IMR-90 (cell line): ENCODE measurements at regions not wholly inside any gene's neighbourhood (a gene's known extent, or its start where the extent isn't known, plus 50 kb on each side); places are given as distances from the start of the nearest gene placed in this dataset.
A peak's percentile ranks its signal among the peaks of the same experiment; 100 is the strongest.

Experiments used
- ATAC-seq: fragments of 200-7000 bp; cut with Tn5 transposase; 2 replicates; pipeline ENCODE4 v1.9.1; 2020; ENCODE audit warnings: low read depth, mild to moderate bottlenecking, moderate library complexity
- BruUV-seq: library from RNA; stranded (reverse); fragments of 400-500 nt; replicated peaks from 2 replicates; lab custom pipeline; 2021; lab: Mats Ljungman, UMichigan
- CTCF ChIA-PET: fragments of 300-600 bp; formaldehyde crosslinking; extraction: SDS; loops from one replicate; lab custom pipeline; 2021; ENCODE audit warnings: antibody characterized with exemption; lab: Yijun Ruan, JAX
- POLR2A ChIA-PET: fragments of 300-600 bp; sonication (Branson Sonifier 250); formaldehyde crosslinking; loops from one replicate; lab custom pipeline; 2022; ENCODE audit warnings: antibody characterized with exemption; ENCODE audit not compliant: unreplicated experiment; lab: Charles Lee
- DNase-seq: peaks from one replicate; pipeline ENCODE4 v3.0.0; 2013
- H2AFZ ChIP-seq: replicated peaks from 2 replicates; pipeline ENCODE3; 2013; ENCODE audit warnings: low read length, mild to moderate bottlenecking; ENCODE audit not compliant: poor library complexity
- H2AK5ac ChIP-seq: 2 replicates; pipeline ENCODE4 v1.6.1; 2013; ENCODE audit warnings: low read depth, low read length, inconsistent platforms
- H2AK9ac ChIP-seq: replicated peaks from 2 replicates; pipeline ENCODE3; 2013; ENCODE audit warnings: mild to moderate bottlenecking, low read depth, low read length, moderate library complexity; ENCODE audit not compliant: poor library complexity
- H2BK120ac ChIP-seq: 2 replicates; pipeline ENCODE4 v1.6.1; 2013; ENCODE audit warnings: low read depth, low read length, inconsistent platforms
- H2BK15ac ChIP-seq: 3 replicates; pipeline ENCODE4 v1.6.1; 2013; ENCODE audit warnings: low read depth, low read length, inconsistent platforms
- H2BK20ac ChIP-seq: 2 replicates; pipeline ENCODE4 v1.6.1; 2013; ENCODE audit warnings: low read depth, mild to moderate bottlenecking, inconsistent platforms, low read length, moderate library complexity
- H2BK5ac ChIP-seq: 2 replicates; pipeline ENCODE4 v1.6.1; 2013; ENCODE audit warnings: mild to moderate bottlenecking, low read depth, low read length, inconsistent platforms; ENCODE audit not compliant: poor library complexity, severe bottlenecking
- H3K14ac ChIP-seq: replicated peaks from 2 replicates; pipeline ENCODE4 v1.6.1; 2013; ENCODE audit warnings: low read depth, low read length, inconsistent platforms
- H3K18ac ChIP-seq: 2 replicates; pipeline ENCODE4 v1.6.1; 2013; ENCODE audit warnings: low read depth, low read length, control low read depth
- H3K23ac ChIP-seq: 2 replicates; pipeline ENCODE4 v1.6.1; 2013; ENCODE audit warnings: low read depth, low read length, inconsistent platforms
- H3K27ac ChIP-seq: 2 replicates; pipeline ENCODE4 v1.5.1; 2013; ENCODE audit warnings: mild to moderate bottlenecking, control low read depth, low read length; ENCODE audit not compliant: insufficient read depth
- H3K27me3 ChIP-seq: 2 replicates; pipeline ENCODE4 v1.6.1; 2013; ENCODE audit warnings: low read length; ENCODE audit not compliant: control insufficient read depth, insufficient read depth
- H3K36me3 ChIP-seq: 2 replicates; pipeline ENCODE4 v1.6.1; 2013; ENCODE audit warnings: low read length, mixed read lengths; ENCODE audit not compliant: control insufficient read depth, insufficient read depth
- H3K4ac ChIP-seq: 2 replicates; pipeline ENCODE4 v1.6.1; 2013; ENCODE audit warnings: low read depth, low read length, inconsistent platforms
- H3K4me1 ChIP-seq: 2 replicates; pipeline ENCODE4 v1.6.1; 2013; ENCODE audit warnings: low read length, mixed read lengths; ENCODE audit not compliant: control insufficient read depth, insufficient read depth
- H3K4me2 ChIP-seq: 2 replicates; pipeline ENCODE4 v1.6.1; 2013; ENCODE audit warnings: low read depth, mild to moderate bottlenecking, control low read depth, low read length, moderate library complexity
- H3K4me3 ChIP-seq: 2 replicates; pipeline ENCODE4 v1.5.1; 2013; ENCODE audit warnings: low read depth, mild to moderate bottlenecking, control low read depth, low read length, moderate library complexity; ENCODE audit not compliant: insufficient read depth
- H3K56ac ChIP-seq: 2 replicates; pipeline ENCODE4 v1.6.1; 2013; ENCODE audit warnings: low read length, inconsistent platforms; ENCODE audit not compliant: insufficient read depth; ENCODE audit errors: extremely low read depth
- H3K79me1 ChIP-seq, 2 experiments: 2 replicates each; pipeline ENCODE4 v1.6.1; 2013; ENCODE audit warnings: low read length in 2 of 2, inconsistent platforms in 1 of 2, low read depth in 1 of 2
- H3K9ac ChIP-seq: 2 replicates; pipeline ENCODE4 v1.6.1; 2013; ENCODE audit warnings: low read depth, low read length, control low read depth
- H3K9me1 ChIP-seq: 2 replicates; pipeline ENCODE4 v1.6.1; 2013; ENCODE audit warnings: low read length, inconsistent platforms; ENCODE audit not compliant: insufficient read depth
- H3K9me3 ChIP-seq: 2 replicates; pipeline ENCODE4 v1.6.1; 2013; ENCODE audit warnings: low read length; ENCODE audit not compliant: control insufficient read depth, insufficient read depth
- H4K20me1 ChIP-seq: 2 replicates; pipeline ENCODE4 v1.6.1; 2013; ENCODE audit warnings: low read length, inconsistent platforms; ENCODE audit not compliant: insufficient read depth
- H4K5ac ChIP-seq: 2 replicates; pipeline ENCODE4 v1.6.1; 2013; ENCODE audit warnings: mild to moderate bottlenecking, low read depth, low read length, control low read depth
- H4K8ac ChIP-seq, 2 experiments: 2 replicates each; pipeline ENCODE4 v1.6.1; 2013; ENCODE audit warnings: low read depth in 2 of 2, low read length in 2 of 2, control low read depth in 1 of 2, inconsistent platforms in 1 of 2
- H4K91ac ChIP-seq: 2 replicates; pipeline ENCODE4 v1.6.1; 2013; ENCODE audit warnings: low read depth, low read length, inconsistent platforms; ENCODE audit not compliant: insufficient read depth
- BHLHE40 ChIP-seq: fragments of 150-350 bp; IDR thresholded peaks from 2 replicates; pipeline ENCODE4 v1.6.1; 2016; ENCODE audit warnings: mild to moderate bottlenecking, low read depth, low read length
- CEBPB ChIP-seq: IDR thresholded peaks from 2 replicates; pipeline ENCODE4 v1.6.1; 2012; ENCODE audit warnings: low read depth, low read length, improper control_type of control experiment
- CHD1 ChIP-seq: IDR thresholded peaks from 2 replicates; pipeline ENCODE4 v1.6.1; 2012; ENCODE audit warnings: low read depth, low read length, improper control_type of control experiment
- ELK1 ChIP-seq: fragments of 150-350 bp; IDR thresholded peaks from 2 replicates; pipeline ENCODE4 v1.6.1; 2016; ENCODE audit warnings: low read depth, mild to moderate bottlenecking, low read length, moderate library complexity, borderline replicate concordance
- FOS ChIP-seq: fragments of 150-350 bp; IDR thresholded peaks from 2 replicates; pipeline ENCODE4 v1.6.1; 2016; ENCODE audit warnings: low read depth, low read length
- MAZ ChIP-seq: IDR thresholded peaks from 2 replicates; pipeline ENCODE4 v1.6.1; 2012; ENCODE audit warnings: low read depth, mild to moderate bottlenecking, low read length, improper control_type of control experiment, moderate library complexity, borderline replicate concordance
- MXI1 ChIP-seq: IDR thresholded peaks from 2 replicates; pipeline ENCODE4 v1.6.1; 2012; ENCODE audit warnings: low read depth, mild to moderate bottlenecking, low read length, moderate library complexity, borderline replicate concordance
- NFE2L2 ChIP-seq: fragments of 150-350 bp; IDR thresholded peaks from 2 replicates; pipeline ENCODE4 v1.6.1; 2016; ENCODE audit warnings: low read depth, mild to moderate bottlenecking, low read length
- POLR2A ChIP-seq: IDR thresholded peaks from 2 replicates; pipeline ENCODE4 v1.6.1; 2012; ENCODE audit warnings: mild to moderate bottlenecking, low read depth, low read length
- RAD21 ChIP-seq: IDR thresholded peaks from 2 replicates; pipeline ENCODE4 v1.6.1; 2012; ENCODE audit warnings: low read length, improper control_type of control experiment
- RCOR1 ChIP-seq: IDR thresholded peaks from 2 replicates; pipeline ENCODE4 v1.6.1; 2012; ENCODE audit warnings: mild to moderate bottlenecking, low read length, improper control_type of control experiment; ENCODE audit not compliant: insufficient replicate concordance
- RFX5 ChIP-seq: IDR thresholded peaks from 2 replicates; pipeline ENCODE4 v1.8.0; 2012; ENCODE audit warnings: low read depth, mild to moderate bottlenecking, low read length, moderate library complexity
- SMC3 ChIP-seq: fragments of 150-350 bp; IDR thresholded peaks from 2 replicates; pipeline ENCODE4 v1.6.1; 2016; ENCODE audit warnings: low read depth, mild to moderate bottlenecking, antibody characterized with exemption, low read length, moderate library complexity
- WGBS, 2 experiments: methylation state at CpG; one replicate each; pipeline versions ENCODE4 v1.1.5 to v1.1.7; 2013; ENCODE audit warnings: missing lambda C conversion rate in 2 of 2; ENCODE audit not compliant: insufficient read length in 1 of 2; ENCODE audit errors: extremely low coverage in 2 of 2; 5-methylcytosine and 5-hydroxymethylcytosine counted together
- dilution Hi-C: fragments of 300-500 bp; cut with HindIII; formaldehyde crosslinking; loops from one replicate; pipeline ENCODE4 v1.14.3; 2018; ENCODE audit warnings: low sequenced_read_pairs; ENCODE audit not compliant: unreplicated experiment
- in situ Hi-C: fragments of 300-500 bp; cut with MboI; formaldehyde crosslinking; loops from 3 replicates; pipeline ENCODE4 v1.14.3; 2019; ENCODE audit warnings: low sequenced_read_pairs, inconsistent platforms, mixed read lengths
- intact Hi-C: fragments of 100-400 bp; cut with micrococcal nuclease; formaldehyde crosslinking; loops from 2 replicates; pipeline ENCODE4 v1.10.0; 2022
- TF ChIP-seq, protein P1 (sequence below): conservative IDR thresholded peaks from 2 replicates; pipeline ENCODE4 v1.5.1; 2012; ENCODE audit warnings: mild to moderate bottlenecking, low read depth, low read length, improper control_type of control experiment
- TF ChIP-seq, protein P2 (sequence below): fragments of 150-350 bp; IDR thresholded peaks from 2 replicates; pipeline ENCODE4 v1.6.1; 2017; ENCODE audit warnings: mild to moderate bottlenecking, antibody characterized with exemption, low read length, low read depth

- peaks cover 4% of the 10 kb centered on the region for H4K20me1 ChIP-seq
- no peak overlapping the region for H3K9ac ChIP-seq
- H4K5ac ChIP-seq, result no peak overlapping the region
- no peak overlapping the region for H3K18ac ChIP-seq
- intact Hi-C loops, result no loop called here
- in situ Hi-C loops, result no loop called here
- H2BK120ac ChIP-seq, result no peak overlapping the region
- no TSS peak for BruUV-seq
- ATAC-seq, result no peak
- no peak overlapping the region for H2AK9ac ChIP-seq
- H3K4me3 ChIP-seq, result no peak overlapping the region
- no peak overlapping the region for H4K8ac ChIP-seq
- DNase-seq, result no peak
- ChIA-PET CTCF (no interaction called here), POLR2A (no interaction called here)
- H3K14ac ChIP-seq, result no peak overlapping the region
- no peak overlapping the region for H2AFZ ChIP-seq
- TF ChIP-seq RAD21 (no peak), MAZ (no peak), RFX5 (no peak), NFE2L2 (no peak), MXI1 (no peak), BHLHE40 (no peak), CEBPB (no peak), RCOR1 (no peak), ELK1 (no peak), SMC3 (no peak), POLR2A (no peak), CHD1 (no peak), FOS (no peak)
- TF ChIP-seq, protein P1, sequence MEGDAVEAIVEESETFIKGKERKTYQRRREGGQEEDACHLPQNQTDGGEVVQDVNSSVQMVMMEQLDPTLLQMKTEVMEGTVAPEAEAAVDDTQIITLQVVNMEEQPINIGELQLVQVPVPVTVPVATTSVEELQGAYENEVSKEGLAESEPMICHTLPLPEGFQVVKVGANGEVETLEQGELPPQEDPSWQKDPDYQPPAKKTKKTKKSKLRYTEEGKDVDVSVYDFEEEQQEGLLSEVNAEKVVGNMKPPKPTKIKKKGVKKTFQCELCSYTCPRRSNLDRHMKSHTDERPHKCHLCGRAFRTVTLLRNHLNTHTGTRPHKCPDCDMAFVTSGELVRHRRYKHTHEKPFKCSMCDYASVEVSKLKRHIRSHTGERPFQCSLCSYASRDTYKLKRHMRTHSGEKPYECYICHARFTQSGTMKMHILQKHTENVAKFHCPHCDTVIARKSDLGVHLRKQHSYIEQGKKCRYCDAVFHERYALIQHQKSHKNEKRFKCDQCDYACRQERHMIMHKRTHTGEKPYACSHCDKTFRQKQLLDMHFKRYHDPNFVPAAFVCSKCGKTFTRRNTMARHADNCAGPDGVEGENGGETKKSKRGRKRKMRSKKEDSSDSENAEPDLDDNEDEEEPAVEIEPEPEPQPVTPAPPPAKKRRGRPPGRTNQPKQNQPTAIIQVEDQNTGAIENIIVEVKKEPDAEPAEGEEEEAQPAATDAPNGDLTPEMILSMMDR, result no peak
- TF ChIP-seq, protein P2, sequence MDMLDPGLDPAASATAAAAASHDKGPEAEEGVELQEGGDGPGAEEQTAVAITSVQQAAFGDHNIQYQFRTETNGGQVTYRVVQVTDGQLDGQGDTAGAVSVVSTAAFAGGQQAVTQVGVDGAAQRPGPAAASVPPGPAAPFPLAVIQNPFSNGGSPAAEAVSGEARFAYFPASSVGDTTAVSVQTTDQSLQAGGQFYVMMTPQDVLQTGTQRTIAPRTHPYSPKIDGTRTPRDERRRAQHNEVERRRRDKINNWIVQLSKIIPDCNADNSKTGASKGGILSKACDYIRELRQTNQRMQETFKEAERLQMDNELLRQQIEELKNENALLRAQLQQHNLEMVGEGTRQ, result no peak
- H3K79me1 ChIP-seq, result peaks cover 3 to 25% of the 10 kb centered on the region in 2 experiments; a peak in 2 of 4 replicates
- WGBS, 2 experiments, result 80% methylated on average over 1 of the region's 4 CpGs; no CpG with 5 or more reads in 1 of the 2 experiments
- no peak overlapping the region for H2BK15ac ChIP-seq
- H3K36me3 ChIP-seq, result no peaks in the 10 kb centered on the region
- H3K23ac ChIP-seq, result 0 out of 2 replicates have a peak overlapping the region, but pooled peaks have one; percentile 45
- no peak overlapping the region for H2BK20ac ChIP-seq
- H3K4me2 ChIP-seq, result no peak overlapping the region
- dilution Hi-C loops, result no loop called here
- H3K27ac ChIP-seq, result no peak overlapping the region
- no peaks in the 10 kb centered on the region for H3K27me3 ChIP-seq
- no peak overlapping the region for H3K4ac ChIP-seq
- peaks cover 2% of the 10 kb centered on the region for H3K4me1 ChIP-seq
- H3K9me3 ChIP-seq, result no peaks in the 10 kb centered on the region
- H2AK5ac ChIP-seq, result no peak overlapping the region
- no peak overlapping the region for H4K91ac ChIP-seq
- H3K9me1 ChIP-seq, result no peaks in the 10 kb centered on the region; the same call in 1 of the 2 replicates
- no peak overlapping the region for H3K56ac ChIP-seq
- no peak overlapping the region for H2BK5ac ChIP-seq
Observed at GRCh38 chr13:107870400-107870799, 344.9 kb downstream of the LIG4 start.
